ENCODE measurements at regions not wholly inside any gene's neighbourhood (a gene's known extent, or its start where the extent isn't known, plus 50 kb on each side); places are given as distances from the start of the nearest gene placed in this dataset.
A peak's percentile ranks its signal among the peaks of the same experiment; 100 is the strongest.

DNA sequence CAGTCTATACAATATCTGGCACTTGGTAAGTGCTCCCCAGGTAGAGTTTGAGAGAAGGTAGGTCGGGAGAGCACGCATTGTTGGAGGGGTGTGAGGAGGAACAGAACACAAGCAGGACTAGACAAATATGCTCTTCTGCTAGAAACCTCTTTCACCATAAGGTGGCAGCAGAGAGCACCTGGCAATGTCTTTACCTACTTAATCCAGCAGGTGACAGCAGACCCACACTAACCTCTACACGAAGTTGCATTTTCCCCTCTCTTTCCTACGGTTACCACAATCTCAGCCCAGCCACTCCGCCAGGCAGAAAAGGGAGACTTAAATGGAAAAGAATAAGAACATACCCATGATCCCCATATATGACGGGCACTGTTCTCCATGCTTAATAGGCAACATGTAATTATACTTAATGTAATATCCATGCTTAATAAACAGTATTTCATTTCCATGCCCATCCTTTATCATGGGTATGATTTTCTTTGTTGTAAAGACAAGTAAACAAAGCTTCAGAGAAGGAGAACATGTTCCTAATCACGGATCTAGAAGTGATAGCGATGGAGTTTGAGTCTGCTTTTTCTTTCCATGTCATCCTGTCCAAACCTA lies 55.1 kb upstream of the CCL2 start:
- FAIRE-seq (peak; percentile 99), ATAC-seq (peak; percentile 91), DNase-seq (ENCODE audit: low read depth, low spot score) (peak; percentile 36)
- in situ Hi-C loops (cut with MboI) (loop anchor here (5.0 to 25.0 kb wide), 2 partner anchors 162 to 912 kb away; partner anchors contain the start of genes CCL1, FNDC8 and RAD51D), intact Hi-C loops (cut with micrococcal nuclease; ENCODE audit: unreplicated experiment) (loop anchor here (1.0 to 5.0 kb wide), 3 partner anchors 42 to 319 kb away; no protein-coding TSS in a partner anchor)
- SMC1A ChIA-PET (ENCODE audit: uncharacterized antibody, unreplicated experiment), result interaction anchor here (0.6 to 3.4 kb wide), 7 partner anchors 105 to 220 kb away, joined by 3 to 80 read pairs (median 4); partner anchors contain the start of gene CCL1
- no peaks in the 10 kb centered on the region for H3K79me2 ChIP-seq (ENCODE audit: control insufficient read depth, insufficient read depth, low read length)
- H4K20me1 ChIP-seq (ENCODE audit: control insufficient read depth, insufficient read depth), result no peaks in the 10 kb centered on the region
- H3K4me2 ChIP-seq (ENCODE audit: control insufficient read depth, insufficient read depth), result no peak overlapping the region
- no peak overlapping the region for H2AFZ ChIP-seq (ENCODE audit: control insufficient read depth, low read depth, low read length)
- no peaks in the 10 kb centered on the region for H3K4me1 ChIP-seq (ENCODE audit: control insufficient read depth, insufficient read depth, low read length)
- no peak overlapping the region for H3K9ac ChIP-seq (ENCODE audit: control insufficient read depth, insufficient read depth, low read length)
- peaks cover 2% of the 10 kb centered on the region; the same call in 1 of the 3 replicates for H3K9me3 ChIP-seq (replicated peaks; ENCODE audit: control insufficient read depth, insufficient read depth, low read length)
- no peak overlapping the region for H3K27ac ChIP-seq (ENCODE audit: control insufficient read depth, insufficient read depth)
- H3K36me3 ChIP-seq (ENCODE audit: control insufficient read depth in 2 of 2, insufficient read depth in 2 of 2, low read length in 1 of 2), result no peaks in the 10 kb centered on the region
- no peaks in the 10 kb centered on the region; a peak in 1 of 4 replicates for H3K27me3 ChIP-seq (replicated peaks in 1 of 2; ENCODE audit: control insufficient read depth in 2 of 2, insufficient read depth in 2 of 2, low read length in 1 of 2)
- CTCF ChIA-PET, result interaction anchor here (0.6 to 8.7 kb wide), 27 partner anchors 9 to 920 kb away, joined by 3 to 264 read pairs (median 4); partner anchors contain the start of genes CCL1, CCL11, CCL2 and RAD51D
- RAD21 ChIA-PET (ENCODE audit: unreplicated experiment), result interaction anchor here (0.9 to 7.5 kb wide), 3 partner anchors 156 to 220 kb away, joined by 3 to 83 read pairs (median 4); partner anchors contain the start of genes CCL1 and CCL13
- no TSS peak for BruUV-seq (replicated peaks)
- under 1% methylated on average over 8 of the region's 8 CpGs for WGBS (ENCODE audit: insufficient coverage, insufficient replicate concordance, low lambda C conversion rate, missing lambda C conversion rate)
- no peak overlapping the region for H3K4me3 ChIP-seq
- POLR2A ChIA-PET, result no interaction called here
- peak; percentile 91 for TF ChIP-seq SMARCA5 (IDR thresholded peaks at IDR 0.05)
- TF ChIP-seq JUNB (IDR thresholded peaks at IDR 0.05), result no peak
- TF ChIP-seq LARP7 (IDR thresholded peaks at IDR 0.05), result no peak
- TF ChIP-seq POU2F2 (IDR thresholded peaks at IDR 0.05; ENCODE audit: borderline replicate concordance, low read depth, low read length), result peak; percentile 86; the same call in 2 of the 3 replicates
- TF ChIP-seq BHLHE40 (IDR thresholded peaks at IDR 0.05; ENCODE audit: borderline replicate concordance in 1 of 2, low read depth in 2 of 2, low read length in 1 of 2), result peak in 1 of 2 experiments; percentile 34; a peak in 1 of 4 replicates
- TF ChIP-seq, protein P1, sequence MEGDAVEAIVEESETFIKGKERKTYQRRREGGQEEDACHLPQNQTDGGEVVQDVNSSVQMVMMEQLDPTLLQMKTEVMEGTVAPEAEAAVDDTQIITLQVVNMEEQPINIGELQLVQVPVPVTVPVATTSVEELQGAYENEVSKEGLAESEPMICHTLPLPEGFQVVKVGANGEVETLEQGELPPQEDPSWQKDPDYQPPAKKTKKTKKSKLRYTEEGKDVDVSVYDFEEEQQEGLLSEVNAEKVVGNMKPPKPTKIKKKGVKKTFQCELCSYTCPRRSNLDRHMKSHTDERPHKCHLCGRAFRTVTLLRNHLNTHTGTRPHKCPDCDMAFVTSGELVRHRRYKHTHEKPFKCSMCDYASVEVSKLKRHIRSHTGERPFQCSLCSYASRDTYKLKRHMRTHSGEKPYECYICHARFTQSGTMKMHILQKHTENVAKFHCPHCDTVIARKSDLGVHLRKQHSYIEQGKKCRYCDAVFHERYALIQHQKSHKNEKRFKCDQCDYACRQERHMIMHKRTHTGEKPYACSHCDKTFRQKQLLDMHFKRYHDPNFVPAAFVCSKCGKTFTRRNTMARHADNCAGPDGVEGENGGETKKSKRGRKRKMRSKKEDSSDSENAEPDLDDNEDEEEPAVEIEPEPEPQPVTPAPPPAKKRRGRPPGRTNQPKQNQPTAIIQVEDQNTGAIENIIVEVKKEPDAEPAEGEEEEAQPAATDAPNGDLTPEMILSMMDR (IDR thresholded peaks at IDR 0.05 in 2 of 3, conservative IDR thresholded peaks at IDR 0.05 in 1 of 3; ENCODE audit: control insufficient read depth in 2 of 3, extremely low read depth in 1 of 3, insufficient read depth in 1 of 3, low read depth in 3 of 3, low read length in 3 of 3), result peak; percentile 100; a peak in 5 of 6 replicates
- TF ChIP-seq WRNIP1 (IDR thresholded peaks at IDR 0.05; ENCODE audit: borderline replicate concordance, low read depth, low read length), result no peak
- no peak for TF ChIP-seq ZNF207 (IDR thresholded peaks at IDR 0.05; ENCODE audit: borderline replicate concordance)
- TF ChIP-seq, protein P2, sequence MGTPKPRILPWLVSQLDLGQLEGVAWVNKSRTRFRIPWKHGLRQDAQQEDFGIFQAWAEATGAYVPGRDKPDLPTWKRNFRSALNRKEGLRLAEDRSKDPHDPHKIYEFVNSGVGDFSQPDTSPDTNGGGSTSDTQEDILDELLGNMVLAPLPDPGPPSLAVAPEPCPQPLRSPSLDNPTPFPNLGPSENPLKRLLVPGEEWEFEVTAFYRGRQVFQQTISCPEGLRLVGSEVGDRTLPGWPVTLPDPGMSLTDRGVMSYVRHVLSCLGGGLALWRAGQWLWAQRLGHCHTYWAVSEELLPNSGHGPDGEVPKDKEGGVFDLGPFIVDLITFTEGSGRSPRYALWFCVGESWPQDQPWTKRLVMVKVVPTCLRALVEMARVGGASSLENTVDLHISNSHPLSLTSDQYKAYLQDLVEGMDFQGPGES (IDR thresholded peaks at IDR 0.05), result no peak
- no peak for TF ChIP-seq RAD51 (IDR thresholded peaks at IDR 0.05)
- no peak for TF ChIP-seq KAT2A (conservative IDR thresholded peaks at IDR 0.05; ENCODE audit: control insufficient read depth, low read depth, low read length)
- TF ChIP-seq, protein P3, sequence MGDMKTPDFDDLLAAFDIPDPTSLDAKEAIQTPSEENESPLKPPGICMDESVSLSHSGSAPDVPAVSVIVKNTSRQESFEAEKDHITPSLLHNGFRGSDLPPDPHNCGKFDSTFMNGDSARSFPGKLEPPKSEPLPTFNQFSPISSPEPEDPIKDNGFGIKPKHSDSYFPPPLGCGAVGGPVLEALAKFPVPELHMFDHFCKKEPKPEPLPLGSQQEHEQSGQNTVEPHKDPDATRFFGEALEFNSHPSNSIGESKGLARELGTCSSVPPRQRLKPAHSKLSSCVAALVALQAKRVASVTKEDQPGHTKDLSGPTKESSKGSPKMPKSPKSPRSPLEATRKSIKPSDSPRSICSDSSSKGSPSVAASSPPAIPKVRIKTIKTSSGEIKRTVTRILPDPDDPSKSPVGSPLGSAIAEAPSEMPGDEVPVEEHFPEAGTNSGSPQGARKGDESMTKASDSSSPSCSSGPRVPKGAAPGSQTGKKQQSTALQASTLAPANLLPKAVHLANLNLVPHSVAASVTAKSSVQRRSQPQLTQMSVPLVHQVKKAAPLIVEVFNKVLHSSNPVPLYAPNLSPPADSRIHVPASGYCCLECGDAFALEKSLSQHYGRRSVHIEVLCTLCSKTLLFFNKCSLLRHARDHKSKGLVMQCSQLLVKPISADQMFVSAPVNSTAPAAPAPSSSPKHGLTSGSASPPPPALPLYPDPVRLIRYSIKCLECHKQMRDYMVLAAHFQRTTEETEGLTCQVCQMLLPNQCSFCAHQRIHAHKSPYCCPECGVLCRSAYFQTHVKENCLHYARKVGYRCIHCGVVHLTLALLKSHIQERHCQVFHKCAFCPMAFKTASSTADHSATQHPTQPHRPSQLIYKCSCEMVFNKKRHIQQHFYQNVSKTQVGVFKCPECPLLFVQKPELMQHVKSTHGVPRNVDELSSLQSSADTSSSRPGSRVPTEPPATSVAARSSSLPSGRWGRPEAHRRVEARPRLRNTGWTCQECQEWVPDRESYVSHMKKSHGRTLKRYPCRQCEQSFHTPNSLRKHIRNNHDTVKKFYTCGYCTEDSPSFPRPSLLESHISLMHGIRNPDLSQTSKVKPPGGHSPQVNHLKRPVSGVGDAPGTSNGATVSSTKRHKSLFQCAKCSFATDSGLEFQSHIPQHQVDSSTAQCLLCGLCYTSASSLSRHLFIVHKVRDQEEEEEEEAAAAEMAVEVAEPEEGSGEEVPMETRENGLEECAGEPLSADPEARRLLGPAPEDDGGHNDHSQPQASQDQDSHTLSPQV (IDR thresholded peaks at IDR 0.05), result peak; percentile 92; the same call in 1 of the 2 replicates
- TF ChIP-seq STAT3 (IDR thresholded peaks at IDR 0.05; ENCODE audit: low read depth, low read length), result no peak
- TF ChIP-seq NRF1 (conservative IDR thresholded peaks at IDR 0.05; ENCODE audit: low read depth, low read length), result no peak
- TF ChIP-seq, protein P4, sequence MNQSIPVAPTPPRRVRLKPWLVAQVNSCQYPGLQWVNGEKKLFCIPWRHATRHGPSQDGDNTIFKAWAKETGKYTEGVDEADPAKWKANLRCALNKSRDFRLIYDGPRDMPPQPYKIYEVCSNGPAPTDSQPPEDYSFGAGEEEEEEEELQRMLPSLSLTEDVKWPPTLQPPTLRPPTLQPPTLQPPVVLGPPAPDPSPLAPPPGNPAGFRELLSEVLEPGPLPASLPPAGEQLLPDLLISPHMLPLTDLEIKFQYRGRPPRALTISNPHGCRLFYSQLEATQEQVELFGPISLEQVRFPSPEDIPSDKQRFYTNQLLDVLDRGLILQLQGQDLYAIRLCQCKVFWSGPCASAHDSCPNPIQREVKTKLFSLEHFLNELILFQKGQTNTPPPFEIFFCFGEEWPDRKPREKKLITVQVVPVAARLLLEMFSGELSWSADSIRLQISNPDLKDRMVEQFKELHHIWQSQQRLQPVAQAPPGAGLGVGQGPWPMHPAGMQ (IDR thresholded peaks at IDR 0.05; ENCODE audit: borderline replicate concordance), result no peak

All from GM12878 (cell line).